HCT116 (cell line): ENCODE measurements at regions not wholly inside any gene's neighbourhood (a gene's known extent, or its start where the extent isn't known, plus 50 kb on each side); places are given as distances from the start of the nearest gene placed in this dataset.

Experiments used
- CTCF ChIP-seq, 3 experiments: fragments of 200-600 bp in 1 of 3; sonication (generic) in 1 of 3; IDR thresholded peaks in 2 of 3; conservative IDR thresholded peaks in 1 of 3; 2 replicates each; pipeline ENCODE4 v1.5.1; 2012 to 2017; ENCODE audit warnings: low read depth in 2 of 3, low read length in 2 of 3, antibody characterized with exemption in 1 of 3, borderline replicate concordance in 1 of 3, control low read depth in 1 of 3, mild to moderate bottlenecking in 1 of 3, mixed read lengths in 1 of 3, mixed run types in 1 of 3, moderate library complexity in 1 of 3; ENCODE audit not compliant: insufficient read depth in 1 of 3
- EGR1 ChIP-seq: IDR thresholded peaks from 2 replicates; pipeline ENCODE4 v1.6.1; 2012; ENCODE audit warnings: low read depth
- ELF1 ChIP-seq: IDR thresholded peaks from 2 replicates; pipeline ENCODE4 v1.6.1; 2012; ENCODE audit warnings: low read depth, borderline replicate concordance
- EZH2 ChIP-seq: fragments of 200-600 bp; sonication (generic); IDR thresholded peaks from 2 replicates; pipeline ENCODE4 v1.6.1; 2017; ENCODE audit warnings: antibody characterized with exemption, mixed run types
- EZH2phosphoT487 ChIP-seq: fragments of 200-600 bp; IDR thresholded peaks from 2 replicates; pipeline ENCODE4 v1.6.1; 2018; ENCODE audit warnings: antibody characterized with exemption, borderline replicate concordance
- JUND ChIP-seq: IDR thresholded peaks from 2 replicates; pipeline ENCODE4 v1.6.1; 2012
- POLR2A ChIP-seq: IDR thresholded peaks from 2 replicates; pipeline ENCODE4 v1.7.0; 2011; ENCODE audit warnings: borderline replicate concordance; ENCODE audit not compliant: insufficient read depth, insufficient read length; ENCODE audit errors: extremely low read depth
- POLR2AphosphoS5 ChIP-seq: IDR thresholded peaks from 2 replicates; pipeline ENCODE4 v1.6.1; 2011; ENCODE audit warnings: mild to moderate bottlenecking, low read depth, low read length, moderate library complexity
- RAD21 ChIP-seq: IDR thresholded peaks from 2 replicates; pipeline ENCODE4 v1.6.1; 2012; ENCODE audit warnings: low read depth, mild to moderate bottlenecking
- SP1 ChIP-seq: IDR thresholded peaks from 2 replicates; pipeline ENCODE4 v1.6.1; 2012; ENCODE audit warnings: low read depth
- TCF7L2 ChIP-seq: IDR thresholded peaks from 2 replicates; pipeline ENCODE4 v1.7.0; 2011; ENCODE audit warnings: borderline replicate concordance, inconsistent platforms; ENCODE audit not compliant: insufficient read depth, insufficient read length; ENCODE audit errors: extremely low read depth
- ZNF274 ChIP-seq: fragments of 200-500 bp; sonication (Bioruptor generic); IDR thresholded peaks from 2 replicates; pipeline ENCODE4 v1.6.1; 2014; ENCODE audit warnings: mild to moderate bottlenecking, low read depth, low read length, inconsistent platforms
- TF ChIP-seq, protein P1 (sequence below): IDR thresholded peaks from 2 replicates; pipeline ENCODE4 v1.6.1; 2012
- TF ChIP-seq, protein P2 (sequence below): IDR thresholded peaks from 2 replicates; pipeline ENCODE4 v1.6.1; 2012; ENCODE audit warnings: low read depth

- no peak for TF ChIP-seq CTCF (IDR thresholded peaks at IDR 0.05 in 2 of 3, conservative IDR thresholded peaks at IDR 0.05 in 1 of 3; ENCODE audit: borderline replicate concordance in 1 of 3, insufficient read depth in 1 of 3, low read depth in 2 of 3, low read length in 2 of 3)
- no peak for TF ChIP-seq POLR2A
- TF ChIP-seq EZH2, result no peak
- TF ChIP-seq, protein P1, sequence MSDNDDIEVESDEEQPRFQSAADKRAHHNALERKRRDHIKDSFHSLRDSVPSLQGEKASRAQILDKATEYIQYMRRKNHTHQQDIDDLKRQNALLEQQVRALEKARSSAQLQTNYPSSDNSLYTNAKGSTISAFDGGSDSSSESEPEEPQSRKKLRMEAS, result no peak
- no peak for TF ChIP-seq SP1
- no peak for TF ChIP-seq ELF1
- TF ChIP-seq EGR1, result no peak
- TF ChIP-seq JUND, result no peak
- no peak for TF ChIP-seq POLR2AphosphoS5
- no peak for TF ChIP-seq ZNF274
- TF ChIP-seq, protein P2, sequence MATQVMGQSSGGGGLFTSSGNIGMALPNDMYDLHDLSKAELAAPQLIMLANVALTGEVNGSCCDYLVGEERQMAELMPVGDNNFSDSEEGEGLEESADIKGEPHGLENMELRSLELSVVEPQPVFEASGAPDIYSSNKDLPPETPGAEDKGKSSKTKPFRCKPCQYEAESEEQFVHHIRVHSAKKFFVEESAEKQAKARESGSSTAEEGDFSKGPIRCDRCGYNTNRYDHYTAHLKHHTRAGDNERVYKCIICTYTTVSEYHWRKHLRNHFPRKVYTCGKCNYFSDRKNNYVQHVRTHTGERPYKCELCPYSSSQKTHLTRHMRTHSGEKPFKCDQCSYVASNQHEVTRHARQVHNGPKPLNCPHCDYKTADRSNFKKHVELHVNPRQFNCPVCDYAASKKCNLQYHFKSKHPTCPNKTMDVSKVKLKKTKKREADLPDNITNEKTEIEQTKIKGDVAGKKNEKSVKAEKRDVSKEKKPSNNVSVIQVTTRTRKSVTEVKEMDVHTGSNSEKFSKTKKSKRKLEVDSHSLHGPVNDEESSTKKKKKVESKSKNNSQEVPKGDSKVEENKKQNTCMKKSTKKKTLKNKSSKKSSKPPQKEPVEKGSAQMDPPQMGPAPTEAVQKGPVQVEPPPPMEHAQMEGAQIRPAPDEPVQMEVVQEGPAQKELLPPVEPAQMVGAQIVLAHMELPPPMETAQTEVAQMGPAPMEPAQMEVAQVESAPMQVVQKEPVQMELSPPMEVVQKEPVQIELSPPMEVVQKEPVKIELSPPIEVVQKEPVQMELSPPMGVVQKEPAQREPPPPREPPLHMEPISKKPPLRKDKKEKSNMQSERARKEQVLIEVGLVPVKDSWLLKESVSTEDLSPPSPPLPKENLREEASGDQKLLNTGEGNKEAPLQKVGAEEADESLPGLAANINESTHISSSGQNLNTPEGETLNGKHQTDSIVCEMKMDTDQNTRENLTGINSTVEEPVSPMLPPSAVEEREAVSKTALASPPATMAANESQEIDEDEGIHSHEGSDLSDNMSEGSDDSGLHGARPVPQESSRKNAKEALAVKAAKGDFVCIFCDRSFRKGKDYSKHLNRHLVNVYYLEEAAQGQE, result no peak
- no peak for TF ChIP-seq EZH2phosphoT487
- no peak for TF ChIP-seq TCF7L2
- TF ChIP-seq RAD21, result no peak
Observed at GRCh38 chr14:101620031-101620788, 58.9 kb downstream of the DIO3 start.
